Breast epithelium (tissue), 4 donors: ENCODE measurements at regions not wholly inside any gene's neighbourhood (a gene's known extent, or its start where the extent isn't known, plus 50 kb on each side); places are given as distances from the start of the nearest gene placed in this dataset.

Source experiments
- DNase-seq, 2 donors: peaks; one replicate each; pipeline ENCODE4 v3.0.0-alpha.2; 2019; ENCODE audit warnings: low spot score in 2 of 2
- H3K27ac ChIP-seq, 2 donors: fragments of 200-600 bp; sonication (generic) in 1 of 2; one replicate each; pipeline ENCODE4 v1.5.1; 2016 to 2019; ENCODE audit warnings: mild to moderate bottlenecking in 1 of 2
- H3K27me3 ChIP-seq, 2 donors: fragments of 200-600 bp; sonication (generic) in 1 of 2; one replicate each; pipeline versions ENCODE4 v1.5.1 to v1.6.0; 2017 to 2019; ENCODE audit warnings: control low read depth in 1 of 2, mild to moderate bottlenecking in 1 of 2
- H3K36me3 ChIP-seq: fragments of 200-600 bp; one replicate; pipeline ENCODE4 v1.5.1; 2019
- H3K4me1 ChIP-seq, 2 donors: fragments of 200-600 bp; sonication (generic); one replicate each; pipeline ENCODE4 v1.5.1; 2016 to 2019; ENCODE audit warnings: control low read depth in 1 of 2
- H3K4me3 ChIP-seq, 3 donors: fragments of 200-600 bp; sonication (generic); 1 replicate in 2 of 3; 2 replicates in 1 of 3; pipeline ENCODE4 v1.5.1; 2016 to 2019; ENCODE audit warnings: mild to moderate bottlenecking in 3 of 3, moderate library complexity in 2 of 3
- H3K9me3 ChIP-seq, 2 donors: fragments of 200-600 bp; sonication (generic) in 1 of 2; one replicate each; pipeline ENCODE4 v1.5.1; 2016 to 2019; ENCODE audit warnings: control low read depth in 1 of 2
- POLR2A ChIP-seq: fragments of 450-650 bp; IDR thresholded peaks from one replicate; pipeline ENCODE4 v1.6.1; 2016; ENCODE audit warnings: antibody characterized with exemption, mild to moderate bottlenecking, moderate library complexity
- POLR2AphosphoS5 ChIP-seq, 3 donors: sonication (generic); formaldehyde crosslinking; IDR thresholded peaks; one replicate each; pipeline ENCODE4 v1.6.1; 2017; ENCODE audit warnings: antibody characterized with exemption in 3 of 3
- intact Hi-C: fragments of 100-400 bp; cut with DNase I; formaldehyde crosslinking; loops from one replicate; pipeline ENCODE4 v1.15.1; 2023; ENCODE audit warnings: low total_unique reads
- TF ChIP-seq, protein P1 (sequence below), 3 donors: fragments of 450-650 bp; IDR thresholded peaks; one replicate each; pipeline ENCODE4 v1.5.1; 2016 to 2017; ENCODE audit warnings: antibody characterized with exemption in 3 of 3, mild to moderate bottlenecking in 3 of 3, moderate library complexity in 3 of 3

GRCh38 chr3:117938974-117939373 lies 1095.7 kb downstream of the IGSF11 start:
- intact Hi-C loops, result no loop called here
- no peaks in the 10 kb centered on the region for H3K4me1 ChIP-seq
- H3K36me3 ChIP-seq, result no peaks in the 10 kb centered on the region
- DNase-seq, result no peak
- H3K27me3 ChIP-seq, result no peaks in the 10 kb centered on the region
- no peak for TF ChIP-seq POLR2A
- TF ChIP-seq, protein P1, sequence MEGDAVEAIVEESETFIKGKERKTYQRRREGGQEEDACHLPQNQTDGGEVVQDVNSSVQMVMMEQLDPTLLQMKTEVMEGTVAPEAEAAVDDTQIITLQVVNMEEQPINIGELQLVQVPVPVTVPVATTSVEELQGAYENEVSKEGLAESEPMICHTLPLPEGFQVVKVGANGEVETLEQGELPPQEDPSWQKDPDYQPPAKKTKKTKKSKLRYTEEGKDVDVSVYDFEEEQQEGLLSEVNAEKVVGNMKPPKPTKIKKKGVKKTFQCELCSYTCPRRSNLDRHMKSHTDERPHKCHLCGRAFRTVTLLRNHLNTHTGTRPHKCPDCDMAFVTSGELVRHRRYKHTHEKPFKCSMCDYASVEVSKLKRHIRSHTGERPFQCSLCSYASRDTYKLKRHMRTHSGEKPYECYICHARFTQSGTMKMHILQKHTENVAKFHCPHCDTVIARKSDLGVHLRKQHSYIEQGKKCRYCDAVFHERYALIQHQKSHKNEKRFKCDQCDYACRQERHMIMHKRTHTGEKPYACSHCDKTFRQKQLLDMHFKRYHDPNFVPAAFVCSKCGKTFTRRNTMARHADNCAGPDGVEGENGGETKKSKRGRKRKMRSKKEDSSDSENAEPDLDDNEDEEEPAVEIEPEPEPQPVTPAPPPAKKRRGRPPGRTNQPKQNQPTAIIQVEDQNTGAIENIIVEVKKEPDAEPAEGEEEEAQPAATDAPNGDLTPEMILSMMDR (IDR thresholded peaks at IDR 0.05), result no peak
- TF ChIP-seq POLR2AphosphoS5 (IDR thresholded peaks at IDR 0.05), result no peak
- H3K27ac ChIP-seq, result no peak overlapping the region
- peaks cover 0 to 5% of the 10 kb centered on the region in 2 donors for H3K9me3 ChIP-seq
- H3K4me3 ChIP-seq, result no peak overlapping the region

DNA sequence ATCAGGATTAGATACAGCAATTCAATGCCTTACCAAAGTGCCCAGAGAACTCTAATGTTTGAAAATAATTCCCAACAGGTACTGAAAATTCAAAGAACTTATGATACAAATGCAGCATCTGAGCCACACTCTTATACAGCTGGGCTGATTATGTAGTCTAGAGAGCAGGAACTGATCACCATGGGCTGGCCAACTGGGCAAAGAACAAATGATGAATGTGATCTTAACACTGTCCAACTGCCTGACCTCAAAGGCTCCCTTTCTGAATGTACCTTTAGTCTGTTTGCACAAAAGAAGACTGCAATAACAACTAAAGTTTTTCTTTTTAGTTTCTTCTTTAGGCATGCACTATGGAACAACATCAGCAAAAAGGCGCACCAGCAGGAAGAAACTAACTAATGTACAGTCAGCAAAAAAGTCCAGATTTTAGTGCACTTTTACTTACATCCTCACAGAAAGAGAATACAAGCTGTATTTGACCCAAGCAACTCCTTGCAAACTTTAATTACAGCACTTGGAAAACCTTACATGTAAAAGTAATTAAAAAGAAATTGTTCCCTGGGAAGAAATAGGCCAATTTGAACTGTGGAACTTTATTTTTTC lies 1095.1 kb downstream of the IGSF11 start:
- Histone ChIP-seq H3K36me3 (no peaks in the 10 kb centered on the region), H3K9me3 (peaks cover 0 to 5% of the 10 kb centered on the region in 2 donors), H3K27ac (no peak overlapping the region), H3K27me3 (no peaks in the 10 kb centered on the region), H3K4me3 (no peak overlapping the region), H3K4me1 (no peaks in the 10 kb centered on the region)
- DNase-seq, result no peak
- TF ChIP-seq POLR2AphosphoS5 (IDR thresholded peaks at IDR 0.05), result no peak
- TF ChIP-seq, protein P1 (IDR thresholded peaks at IDR 0.05), result no peak
- no peak for TF ChIP-seq POLR2A
- intact Hi-C loops, result no loop called here

GRCh38 chr3:117941015-117941414 lies 1093.6 kb downstream of the IGSF11 start:
- H3K27me3 ChIP-seq, result no peaks in the 10 kb centered on the region
- H3K36me3 ChIP-seq, result no peaks in the 10 kb centered on the region
- intact Hi-C loops, result no loop called here
- no peaks in the 10 kb centered on the region for H3K4me1 ChIP-seq
- no peak overlapping the region for H3K4me3 ChIP-seq
- no peak for DNase-seq
- H3K27ac ChIP-seq, result no peak overlapping the region
- H3K9me3 ChIP-seq, result peaks cover 0 to 5% of the 10 kb centered on the region in 2 donors
- no peak for TF ChIP-seq POLR2A
- TF ChIP-seq, protein P1 (IDR thresholded peaks at IDR 0.05), result no peak
- TF ChIP-seq POLR2AphosphoS5 (IDR thresholded peaks at IDR 0.05), result no peak

- H3K4me3 ChIP-seq, result no peak overlapping the region
- H3K27me3 ChIP-seq, result no peaks in the 10 kb centered on the region
- H3K27ac ChIP-seq, result no peak overlapping the region
- no peak for DNase-seq
- intact Hi-C loops, result no loop called here
- no peaks in the 10 kb centered on the region for H3K4me1 ChIP-seq
- H3K9me3 ChIP-seq, result peaks cover 0 to 5% of the 10 kb centered on the region in 2 donors
- H3K36me3 ChIP-seq, result no peaks in the 10 kb centered on the region
- TF ChIP-seq POLR2A (no peak), POLR2AphosphoS5 (IDR thresholded peaks at IDR 0.05) (no peak)
- TF ChIP-seq, protein P1 (IDR thresholded peaks at IDR 0.05), result no peak
These were observed 1092.9 kb downstream of the IGSF11 start for GRCh38 chr3:117941756-117942155.

DNA sequence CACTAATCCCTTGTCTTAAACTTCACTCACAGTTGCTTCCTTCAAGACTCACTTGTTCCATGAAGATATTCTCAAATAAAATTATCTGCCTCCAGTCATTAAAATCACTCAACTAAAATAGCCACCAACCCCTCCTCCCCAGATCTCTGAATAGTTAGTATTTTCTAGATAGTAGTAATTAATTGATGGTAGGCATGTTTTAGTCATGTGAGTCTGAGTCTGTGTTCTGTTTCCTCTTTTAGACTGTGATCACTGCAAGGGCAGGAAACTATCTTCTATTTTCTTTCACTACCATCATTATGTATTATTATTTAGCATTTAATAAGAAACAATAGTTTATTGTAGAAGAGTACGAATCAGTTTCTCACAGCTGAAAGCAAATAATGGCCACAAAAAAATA lies 1080.5 kb downstream of the IGSF11 start:
- Histone ChIP-seq H3K4me1 (no peaks in the 10 kb centered on the region), H3K36me3 (no peaks in the 10 kb centered on the region), H3K9me3 (no peaks in the 10 kb centered on the region), H3K4me3 (no peak overlapping the region), H3K27me3 (no peaks in the 10 kb centered on the region), H3K27ac (no peak overlapping the region)
- TF ChIP-seq POLR2A (no peak), POLR2AphosphoS5 (IDR thresholded peaks at IDR 0.05) (no peak)
- TF ChIP-seq, protein P1 (IDR thresholded peaks at IDR 0.05), result no peak
- intact Hi-C loops, result no loop called here
- DNase-seq, result no peak
